Psoas muscle (tissue), 7 donors: ENCODE measurements at regions not wholly inside any gene's neighbourhood (a gene's known extent, or its start where the extent isn't known, plus 50 kb on each side); places are given as distances from the start of the nearest gene placed in this dataset.

Experiments
- ATAC-seq, 4 donors: fragments of 200-7000 bp; cut with Tn5 transposase; one replicate each; pipeline ENCODE4 v1.9.1; 2020; ENCODE audit warnings: moderate library complexity in 3 of 4, mild to moderate bottlenecking in 2 of 4
- DNase-seq, 2 donors: peaks; one replicate each; pipeline ENCODE4 v3.0.0-alpha.2; 2020
- H3K27ac ChIP-seq: fragments of 200-600 bp; one replicate; pipeline ENCODE4 v1.8.0; 2022
- H3K27me3 ChIP-seq, 3 donors: fragments of 200-600 bp in 1 of 3; one replicate each; pipeline versions ENCODE4 v1.6.1 to v1.8.0; 2013 to 2022; ENCODE audit warnings: low read length in 2 of 3, mild to moderate bottlenecking in 2 of 3, moderate library complexity in 1 of 3; ENCODE audit not compliant: insufficient read depth in 3 of 3
- H3K36me3 ChIP-seq, 2 donors: fragments of 200-600 bp in 1 of 2; one replicate each; pipeline versions ENCODE4 v1.6.1 to v1.8.0; 2013 to 2022; ENCODE audit warnings: low read depth in 1 of 2, mild to moderate bottlenecking in 1 of 2, moderate library complexity in 1 of 2; ENCODE audit not compliant: insufficient read depth in 1 of 2
- H3K4me1 ChIP-seq: fragments of 200-600 bp; one replicate; pipeline ENCODE4 v1.8.0; 2022
- H3K4me3 ChIP-seq: fragments of 200-600 bp; one replicate; pipeline ENCODE4 v1.8.0; 2022; ENCODE audit warnings: mild to moderate bottlenecking
- H3K9me3 ChIP-seq: fragments of 200-600 bp; one replicate; pipeline ENCODE4 v1.8.0; 2022
- WGBS, 3 donors: extraction: QIAGEN DNeasy Blood & Tissue Kit; methylation state at CpG; one replicate each; pipeline versions ENCODE4 v1.1.6 to v1.1.7; 2013; 5-methylcytosine and 5-hydroxymethylcytosine counted together
- intact Hi-C, 2 donors: fragments of 100-400 bp; cut with DNase I; formaldehyde crosslinking; loops; one replicate each; pipeline versions ENCODE4 v1.11.0 to v1.14.2; 2022
- TF ChIP-seq, protein P1 (sequence below): fragments of 200-600 bp; IDR thresholded peaks from one replicate; pipeline ENCODE4 v1.8.0; 2022; ENCODE audit warnings: antibody characterized with exemption
- donor health status: healthy with polysubstance abuse.
- donor health status: DM: no; HTN: no; CAD: no; lungs with moderate emphysema.
- donor health status: Bipolar disorder and iron deficiency.
- donor health status: healthy.
- donor health status: DM: yes; HTN: yes; CAD: no.
- donor health status: DM: no; HTN: no; CAD: no.
- donor health status: DM: yes; HTN: yes; CAD: no.

DNA sequence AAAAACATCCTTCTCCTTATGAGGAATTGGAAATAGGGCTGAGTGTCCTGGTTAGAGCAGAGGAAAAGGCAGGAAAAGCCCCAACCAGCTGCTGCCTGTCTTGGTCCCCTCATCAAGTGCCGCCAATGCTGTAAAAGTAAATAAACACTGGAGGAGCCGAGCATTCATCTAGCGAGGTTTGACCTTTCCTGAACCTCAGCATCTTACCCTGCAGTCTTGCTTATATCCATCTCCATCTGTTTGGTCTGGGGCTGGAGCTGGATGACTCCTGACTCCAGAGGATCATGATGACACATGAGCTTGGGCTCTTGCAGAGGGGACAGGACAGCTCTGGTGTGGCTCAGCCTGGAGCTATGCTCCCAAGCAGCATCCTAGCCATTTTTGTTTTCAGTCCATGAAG lies 501.1 kb downstream of the TNS3 start:
- 81 to 83% (median 83%) methylated on average over 3 of the region's 3 CpGs for WGBS, 3 donors
- no peak for DNase-seq
- no peak for ATAC-seq
- Histone ChIP-seq H3K4me1 (no peaks in the 10 kb centered on the region), H3K27me3 (no peaks in the 10 kb centered on the region), H3K9me3 (no peaks in the 10 kb centered on the region), H3K36me3 (no peaks in the 10 kb centered on the region), H3K27ac (no peak overlapping the region), H3K4me3 (no peak overlapping the region)
- TF ChIP-seq, protein P1, sequence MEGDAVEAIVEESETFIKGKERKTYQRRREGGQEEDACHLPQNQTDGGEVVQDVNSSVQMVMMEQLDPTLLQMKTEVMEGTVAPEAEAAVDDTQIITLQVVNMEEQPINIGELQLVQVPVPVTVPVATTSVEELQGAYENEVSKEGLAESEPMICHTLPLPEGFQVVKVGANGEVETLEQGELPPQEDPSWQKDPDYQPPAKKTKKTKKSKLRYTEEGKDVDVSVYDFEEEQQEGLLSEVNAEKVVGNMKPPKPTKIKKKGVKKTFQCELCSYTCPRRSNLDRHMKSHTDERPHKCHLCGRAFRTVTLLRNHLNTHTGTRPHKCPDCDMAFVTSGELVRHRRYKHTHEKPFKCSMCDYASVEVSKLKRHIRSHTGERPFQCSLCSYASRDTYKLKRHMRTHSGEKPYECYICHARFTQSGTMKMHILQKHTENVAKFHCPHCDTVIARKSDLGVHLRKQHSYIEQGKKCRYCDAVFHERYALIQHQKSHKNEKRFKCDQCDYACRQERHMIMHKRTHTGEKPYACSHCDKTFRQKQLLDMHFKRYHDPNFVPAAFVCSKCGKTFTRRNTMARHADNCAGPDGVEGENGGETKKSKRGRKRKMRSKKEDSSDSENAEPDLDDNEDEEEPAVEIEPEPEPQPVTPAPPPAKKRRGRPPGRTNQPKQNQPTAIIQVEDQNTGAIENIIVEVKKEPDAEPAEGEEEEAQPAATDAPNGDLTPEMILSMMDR: no peak
- intact Hi-C loops: loop anchor here in 1 of 2 donors (10.0 kb wide), 2 partner anchors 306 to 726 kb away; no protein-coding TSS in a partner anchor

DNA sequence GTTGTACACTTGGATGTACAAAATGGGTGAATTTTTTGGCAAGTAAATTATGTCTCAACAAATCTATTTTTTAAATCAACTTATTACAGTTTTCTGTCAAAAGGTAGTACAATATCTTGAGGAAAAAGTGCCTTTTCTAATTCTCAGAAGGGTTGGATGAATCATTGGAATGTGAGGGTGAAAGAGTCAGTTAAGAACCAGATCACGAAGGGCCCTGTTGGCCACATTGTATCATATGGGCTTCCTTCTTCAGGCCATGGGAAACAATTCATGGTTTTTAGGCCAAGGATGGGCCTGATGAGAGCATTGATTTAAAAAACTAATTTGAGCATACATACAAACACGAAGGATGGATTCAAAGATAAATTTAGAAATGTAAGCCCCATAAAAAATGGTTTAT lies 503.7 kb downstream of the TNS3 start:
- WGBS, 3 donors: 86 to 94% (median 88%) methylated on average over 2 of the region's 2 CpGs

DNA sequence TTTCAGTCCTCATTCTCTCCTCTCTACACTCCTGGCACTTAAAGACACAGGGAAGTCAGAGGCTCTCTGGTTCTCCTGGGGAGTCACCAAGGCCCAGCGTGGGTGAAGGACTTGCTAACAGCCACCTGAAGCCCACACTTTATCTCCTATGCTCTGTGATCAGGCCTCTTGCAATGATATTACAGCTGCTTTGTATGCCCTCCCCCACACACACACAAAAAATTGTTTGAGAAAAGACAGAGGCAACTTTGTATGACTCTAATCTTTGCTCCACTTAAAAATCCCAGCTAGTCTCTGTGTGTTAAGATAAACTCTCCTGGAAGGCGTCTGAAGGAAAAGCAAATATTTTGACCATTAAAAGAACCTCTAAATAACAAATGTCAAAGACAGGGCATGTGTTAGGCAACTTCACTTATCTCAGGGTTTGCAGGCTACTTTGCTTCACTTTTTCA lies 507.2 kb downstream of the TNS3 start:
- no peak overlapping the region for H3K4me3 ChIP-seq
- no peaks in the 10 kb centered on the region for H3K9me3 ChIP-seq
- H3K36me3 ChIP-seq: no peaks in the 10 kb centered on the region
- no peak overlapping the region for H3K27ac ChIP-seq
- DNase-seq: no peak
- 77 to 80% (median 80%) methylated on average over 2 of the region's 2 CpGs for WGBS, 3 donors
- peaks cover 9% of the 10 kb centered on the region for H3K4me1 ChIP-seq
- ATAC-seq: no peak
- H3K27me3 ChIP-seq: no peaks in the 10 kb centered on the region
- TF ChIP-seq, protein P1: no peak
- intact Hi-C loops: no loop called here

More for the DNA sequence above, 503.7 kb downstream of the TNS3 start:
- intact Hi-C loops: no loop called here
- H3K9me3 ChIP-seq: no peaks in the 10 kb centered on the region
- H3K36me3 ChIP-seq: no peaks in the 10 kb centered on the region
- no peak for DNase-seq
- no peaks in the 10 kb centered on the region for H3K27me3 ChIP-seq
- no peak overlapping the region for H3K4me3 ChIP-seq
- ATAC-seq: no peak
- TF ChIP-seq, protein P1: no peak
- no peak overlapping the region for H3K27ac ChIP-seq
- peaks cover 9% of the 10 kb centered on the region for H3K4me1 ChIP-seq

DNA sequence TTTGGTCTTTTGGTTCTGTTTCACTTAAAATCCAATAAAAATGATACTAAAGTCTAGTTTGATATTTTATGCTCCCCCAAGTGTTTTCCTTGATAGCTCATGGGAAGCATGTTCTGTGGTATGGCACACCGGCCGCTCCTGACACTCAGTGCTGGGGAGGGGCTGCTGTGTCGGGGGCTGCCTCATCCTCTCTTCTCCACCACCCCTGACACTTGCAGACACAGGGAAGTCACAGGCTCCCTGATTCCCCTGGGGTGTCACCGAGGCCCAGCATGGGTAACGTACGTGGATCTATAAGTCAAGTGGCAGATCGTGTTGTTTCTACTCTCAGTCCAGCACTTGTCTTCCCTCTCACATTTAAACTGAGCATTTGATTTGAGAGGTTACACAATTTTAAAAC lies 508.6 kb downstream of the TNS3 start:
- no peak overlapping the region for H3K27ac ChIP-seq
- H3K27me3 ChIP-seq: no peaks in the 10 kb centered on the region
- WGBS, 3 donors: 94 to 99% (median 94%) methylated on average over 7 of the region's 7 CpGs
- no peaks in the 10 kb centered on the region for H3K36me3 ChIP-seq
- DNase-seq: no peak
- no peaks in the 10 kb centered on the region for H3K9me3 ChIP-seq
- intact Hi-C loops: no loop called here
- peaks cover 9% of the 10 kb centered on the region for H3K4me1 ChIP-seq
- no peak for ATAC-seq
- TF ChIP-seq, protein P1: no peak
- H3K4me3 ChIP-seq: no peak overlapping the region

DNA sequence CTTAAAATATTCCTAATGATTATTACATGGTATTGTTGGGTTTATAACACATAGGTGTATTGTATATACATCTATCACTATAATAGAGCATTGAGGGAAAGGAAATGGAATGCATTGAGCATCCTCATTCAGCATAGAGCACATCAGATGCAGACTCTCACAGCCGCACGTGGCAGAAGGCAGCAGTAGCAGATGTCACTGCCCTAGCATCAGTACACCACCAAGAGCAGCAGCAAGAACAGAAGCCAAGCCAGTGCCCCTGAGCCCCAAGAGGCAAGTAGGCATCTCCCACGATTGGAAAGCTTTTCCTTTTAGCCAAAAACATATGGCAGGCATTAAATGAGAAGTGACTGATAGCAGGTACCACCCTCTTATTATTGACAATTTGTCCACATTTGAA lies 510.0 kb downstream of the TNS3 start:
- TF ChIP-seq, protein P1: no peak
- WGBS, 3 donors: 70 to 72% (median 71%) methylated on average over 3 of the region's 3 CpGs
- H3K36me3 ChIP-seq: no peaks in the 10 kb centered on the region
- H3K4me1 ChIP-seq: peaks cover 9% of the 10 kb centered on the region
- no peak overlapping the region for H3K27ac ChIP-seq
- H3K9me3 ChIP-seq: no peaks in the 10 kb centered on the region
- H3K27me3 ChIP-seq: no peaks in the 10 kb centered on the region
- no peak for DNase-seq
- no peak for ATAC-seq
- H3K4me3 ChIP-seq: no peak overlapping the region
- intact Hi-C loops: no loop called here
